ENCODE measurements at regions not wholly inside any gene's neighbourhood (a gene's known extent, or its start where the extent isn't known, plus 50 kb on each side); places are given as distances from the start of the nearest gene placed in this dataset.

- DNase-seq (ENCODE audit: low spot score): no peak
- Histone ChIP-seq H3K9me3 (ENCODE audit: control insufficient read depth in 4 of 4, low read length in 3 of 4) (no peaks in the 10 kb centered on the region), H3K27ac (ENCODE audit: low read depth in 1 of 2, low read length in 2 of 2) (no peak overlapping the region), H3K36me3 (ENCODE audit: control insufficient read depth in 4 of 4, insufficient read depth in 3 of 4, low read depth in 1 of 4, low read length in 3 of 4) (no peaks in the 10 kb centered on the region), H3K27me3 (ENCODE audit: control insufficient read depth in 4 of 4, insufficient read depth in 4 of 4, low read length in 3 of 4) (no peaks in the 10 kb centered on the region), H3K4me3 (ENCODE audit: low read depth in 1 of 3, low read length in 3 of 3) (no peak overlapping the region), H3K4me1 (ENCODE audit: control insufficient read depth in 4 of 4, insufficient read depth in 4 of 4, low read length in 3 of 4) (no peaks in the 10 kb centered on the region), H3K9ac (ENCODE audit: low read depth in 1 of 2, low read length in 2 of 2) (no peak overlapping the region)
- WGBS: 91% methylated on average over 1 of the region's 1 CpG
- TF ChIP-seq, protein P1, sequence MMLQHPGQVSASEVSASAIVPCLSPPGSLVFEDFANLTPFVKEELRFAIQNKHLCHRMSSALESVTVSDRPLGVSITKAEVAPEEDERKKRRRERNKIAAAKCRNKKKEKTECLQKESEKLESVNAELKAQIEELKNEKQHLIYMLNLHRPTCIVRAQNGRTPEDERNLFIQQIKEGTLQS (IDR thresholded peaks at IDR 0.05): no peak
- TF ChIP-seq ZBTB33 (IDR thresholded peaks at IDR 0.05): no peak
These were observed 120.0 kb downstream of the LRIG2 start for GRCh38 chr1:113192980-113193379.

DNA sequence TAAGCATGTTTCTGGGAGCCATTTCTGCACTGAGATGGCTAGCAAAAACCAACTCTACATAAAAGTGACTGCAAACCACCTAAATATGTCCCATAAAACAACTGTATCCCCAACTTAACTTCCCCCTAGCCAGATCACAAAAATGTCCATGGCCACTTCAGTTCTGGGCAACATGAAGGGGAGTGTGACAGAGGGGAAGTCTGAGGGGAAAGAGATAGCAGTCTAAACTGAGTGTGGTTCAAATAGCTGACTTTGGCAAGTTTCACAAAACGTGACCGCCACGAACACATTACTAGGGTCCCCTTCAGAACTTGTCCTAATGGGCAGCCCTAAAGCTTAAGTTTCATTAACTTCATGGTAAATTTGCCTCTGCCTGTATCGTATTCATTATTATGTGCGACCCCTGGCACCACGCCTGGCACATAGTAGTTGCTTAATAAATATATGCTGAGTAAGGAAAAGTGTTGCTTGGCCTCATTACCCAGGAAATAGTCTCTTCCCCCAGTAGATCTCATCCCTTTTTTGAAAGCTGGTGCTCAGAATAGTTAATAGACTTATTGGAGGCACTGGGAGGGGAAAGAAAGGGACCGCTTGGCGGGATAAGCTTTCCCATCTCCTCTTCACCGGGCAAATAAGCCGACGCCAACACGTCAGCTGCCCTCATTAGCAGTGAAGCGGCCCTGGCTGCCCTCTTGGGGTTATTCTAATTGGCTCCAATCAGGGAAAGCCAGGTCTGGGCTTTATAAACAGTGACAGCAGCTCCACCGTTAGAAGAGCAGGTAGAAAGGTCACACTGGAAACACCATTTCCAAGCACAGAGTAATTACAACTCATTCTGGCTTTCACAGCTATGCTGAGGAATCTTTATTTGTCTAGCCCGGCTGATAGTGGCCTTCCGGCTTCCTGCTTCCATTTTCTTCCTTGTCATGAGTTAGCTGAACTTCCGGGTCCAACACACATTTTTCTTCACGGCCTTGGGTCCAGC is 122.1 kb downstream of the LRIG2 start:
- H3K36me3 ChIP-seq (ENCODE audit: control insufficient read depth in 4 of 4, insufficient read depth in 3 of 4, low read depth in 1 of 4, low read length in 3 of 4): no peaks in the 10 kb centered on the region
- TF ChIP-seq FOXA1 (IDR thresholded peaks at IDR 0.05) (no peak), HNF4A (conservative IDR thresholded peaks at IDR 0.05) (no peak), YY1 (IDR thresholded peaks at IDR 0.05) (no peak), RXRA (IDR thresholded peaks at IDR 0.05) (no peak), FOXA2 (IDR thresholded peaks at IDR 0.05) (no peak), EGR1 (IDR thresholded peaks at IDR 0.05; ENCODE audit: low read depth in 2 of 2) (no peak), RAD21 (IDR thresholded peaks at IDR 0.05) (no peak), TAF1 (conservative IDR thresholded peaks at IDR 0.05) (no peak), CTCF (IDR thresholded peaks at IDR 0.05; ENCODE audit: low read depth, low read length, missing input control) (no peak), JUND (IDR thresholded peaks at IDR 0.05) (no peak), NR2F2 (IDR thresholded peaks at IDR 0.05) (no peak), HNF4G (IDR thresholded peaks at IDR 0.05) (no peak), MAX (IDR thresholded peaks at IDR 0.05) (no peak), REST (IDR thresholded peaks at IDR 0.05) (no peak), GABPA (IDR thresholded peaks at IDR 0.05 in 1 of 2, conservative IDR thresholded peaks at IDR 0.05 in 1 of 2) (no peak), ZBTB33 (IDR thresholded peaks at IDR 0.05) (no peak), SP1 (IDR thresholded peaks at IDR 0.05) (no peak)
- TF ChIP-seq, protein P1 (IDR thresholded peaks at IDR 0.05): no peak
- no peak overlapping the region for H3K9ac ChIP-seq (ENCODE audit: low read depth in 1 of 2, low read length in 2 of 2)
- DNase-seq (ENCODE audit: low spot score): no peak
- no peaks in the 10 kb centered on the region for H3K9me3 ChIP-seq (ENCODE audit: control insufficient read depth in 4 of 4, low read length in 3 of 4)
- H3K4me1 ChIP-seq (ENCODE audit: control insufficient read depth in 4 of 4, insufficient read depth in 4 of 4, low read length in 3 of 4): no peaks in the 10 kb centered on the region
- no peak overlapping the region for H3K4me3 ChIP-seq (ENCODE audit: low read depth in 1 of 3, low read length in 3 of 3)
- H3K27ac ChIP-seq (ENCODE audit: low read depth in 1 of 2, low read length in 2 of 2): no peak overlapping the region
- no peaks in the 10 kb centered on the region for H3K27me3 ChIP-seq (ENCODE audit: control insufficient read depth in 4 of 4, insufficient read depth in 4 of 4, low read length in 3 of 4)
- WGBS: 83% methylated on average over 18 of the region's 18 CpGs
